SH-SY5Y (cell line): ENCODE measurements at regions not wholly inside any gene's neighbourhood (a gene's known extent, or its start where the extent isn't known, plus 50 kb on each side); places are given as distances from the start of the nearest gene placed in this dataset.

Experiments
- GATA2 ChIP-seq: IDR thresholded peaks from 2 replicates; pipeline ENCODE4 v1.6.1; 2011; ENCODE audit warnings: mild to moderate bottlenecking, low read depth, low read length
- GATA3 ChIP-seq: IDR thresholded peaks from 2 replicates; pipeline ENCODE4 v1.6.1; 2011; ENCODE audit warnings: low read depth, mild to moderate bottlenecking, low read length, moderate library complexity

DNA sequence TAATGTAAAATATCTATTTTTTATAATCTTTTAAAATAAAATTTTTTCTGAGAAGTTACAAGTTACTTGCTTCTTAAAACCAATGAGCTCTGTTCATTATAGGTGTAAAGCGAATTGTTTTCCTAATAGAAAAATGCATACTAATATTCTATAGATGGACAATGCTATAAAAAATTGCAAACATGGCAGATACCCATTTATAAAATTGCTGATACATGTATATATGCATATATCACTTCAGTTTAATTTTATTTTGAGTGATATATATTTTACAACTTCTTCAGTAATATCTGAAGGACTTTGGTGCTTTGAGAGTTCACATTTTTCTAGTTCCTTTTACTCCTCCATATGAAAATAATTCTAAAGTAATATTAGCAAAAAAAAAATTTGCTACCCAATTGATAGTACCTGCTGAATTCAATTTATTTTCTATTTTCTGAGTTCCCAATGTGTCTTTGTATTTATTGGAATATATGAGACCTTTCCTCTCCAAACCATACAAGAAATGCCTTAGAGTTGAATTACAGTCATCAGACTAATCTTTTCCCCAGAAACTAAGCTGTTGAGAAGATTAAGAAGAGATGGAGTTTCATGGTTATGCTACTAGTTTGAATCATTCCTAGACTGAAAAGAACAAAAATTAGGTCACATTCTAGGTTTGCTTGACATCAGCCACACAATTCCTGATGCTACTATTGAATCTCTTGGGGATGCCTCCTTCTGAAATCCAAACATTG is 1937.5 kb upstream of the SEL1L start:
- TF ChIP-seq GATA3: no peak
- TF ChIP-seq GATA2: no peak
